GM12891 (cell line): ENCODE measurements at regions not wholly inside any gene's neighbourhood (a gene's known extent, or its start where the extent isn't known, plus 50 kb on each side); places are given as distances from the start of the nearest gene placed in this dataset.

Experiments
- POLR2A ChIP-seq: IDR thresholded peaks from 2 replicates; pipeline ENCODE4 v1.6.1; 2011; ENCODE audit warnings: low read depth, low read length, control low read depth
- POLR2AphosphoS5 ChIP-seq: IDR thresholded peaks from 2 replicates; pipeline ENCODE4 v1.6.1; 2011; ENCODE audit warnings: low read depth, low read length, control low read depth
- POU2F2 ChIP-seq: IDR thresholded peaks from 2 replicates; pipeline ENCODE4 v1.6.1; 2011; ENCODE audit warnings: low read depth, mild to moderate bottlenecking, control low read depth, low read length, moderate library complexity
- TAF1 ChIP-seq: IDR thresholded peaks from 2 replicates; pipeline ENCODE4 v1.6.1; 2011; ENCODE audit warnings: low read depth, low read length, control low read depth

GRCh38 chr4:123466080-123466785 is 69.6 kb downstream of the SPRY1 start:
- no peak for TF ChIP-seq POLR2AphosphoS5
- no peak for TF ChIP-seq POLR2A
- no peak for TF ChIP-seq POU2F2
- no peak for TF ChIP-seq TAF1
